AG20443 (cell line): ENCODE measurements at regions not wholly inside any gene's neighbourhood (a gene's known extent, or its start where the extent isn't known, plus 50 kb on each side); places are given as distances from the start of the nearest gene placed in this dataset.
"Not testable (repeated sequence)": the region's sequence is repeated elsewhere in the genome, so short reads cannot be mapped to it uniquely, and the experiment has no call there.

Experiments used
- DNase-seq: peaks from one replicate; pipeline ENCODE4 v3.0.0; 2012; ENCODE audit warnings: low spot score, mixed read lengths

GRCh38 chr4:55251896-55252295, 94.1 kb upstream of the SRD5A3 start:
- no peak for DNase-seq

- DNase-seq: no peak
Observed at GRCh38 chr4:55253948-55254593, 92.0 kb upstream of the SRD5A3 start.

- peak; percentile 67 for DNase-seq
Observed at GRCh38 chr4:55255179-55255578, 90.9 kb upstream of the SRD5A3 start.

GRCh38 chr4:55256787-55257186, 89.3 kb upstream of the SRD5A3 start:
- DNase-seq: no peak

- no peak for DNase-seq
Observed at GRCh38 chr4:55258152-55258865, 87.7 kb upstream of the SRD5A3 start.

- DNase-seq: no peak
Observed at GRCh38 chr4:55259294-55259693, 86.7 kb upstream of the SRD5A3 start.

GRCh38 chr4:55269470-55269869, 76.6 kb upstream of the SRD5A3 start:
- DNase-seq: no peak

- no peak for DNase-seq
Observed at GRCh38 chr4:55269995-55270394, 76.0 kb upstream of the SRD5A3 start.

- no peak for DNase-seq
Observed at GRCh38 chr4:55270481-55270880, 75.6 kb upstream of the SRD5A3 start.

- no peak for DNase-seq
Observed at GRCh38 chr4:55272102-55272501, 73.9 kb upstream of the SRD5A3 start.

GRCh38 chr4:55272589-55272988, 73.5 kb upstream of the SRD5A3 start:
- no peak for DNase-seq

GRCh38 chr4:55277011-55277410, 69.0 kb upstream of the SRD5A3 start:
- DNase-seq: no peak

GRCh38 chr4:55278316-55278715, 67.7 kb upstream of the SRD5A3 start:
- DNase-seq: no peak

GRCh38 chr4:55280474-55280873, 65.6 kb upstream of the SRD5A3 start:
- not testable (repeated sequence) for DNase-seq

- DNase-seq: not testable (repeated sequence)
Observed at GRCh38 chr4:55281118-55281683, 64.8 kb upstream of the SRD5A3 start.

GRCh38 chr4:55284331-55284730, 61.7 kb upstream of the SRD5A3 start:
- DNase-seq: no peak

GRCh38 chr4:55291227-55291640, 54.8 kb upstream of the SRD5A3 start:
- DNase-seq: peak; percentile 25

- no peak for DNase-seq
Observed at GRCh38 chr4:55296096-55296495, 49.9 kb upstream of the SRD5A3 start.
